ENCODE measurements at regions not wholly inside any gene's neighbourhood (a gene's known extent, or its start where the extent isn't known, plus 50 kb on each side); places are given as distances from the start of the nearest gene placed in this dataset.

DNA sequence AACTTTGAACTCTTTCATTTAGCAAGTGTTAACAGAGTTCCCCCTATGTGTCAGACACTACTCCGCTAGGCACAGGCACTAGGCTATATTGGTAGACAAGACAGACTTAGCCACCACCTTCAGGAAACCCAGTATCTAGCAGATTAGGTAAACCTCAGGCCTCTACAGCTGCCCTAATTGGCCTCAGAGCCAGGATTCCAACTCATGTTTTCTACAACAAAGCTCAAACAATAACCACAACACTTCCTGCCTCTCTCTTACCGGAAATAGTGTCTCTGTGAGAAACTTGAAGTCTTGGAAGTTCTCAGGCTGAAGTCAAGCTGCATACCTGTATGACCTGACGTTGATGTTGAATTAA is 116.6 kb upstream of the SLC44A1 start:
- no peak overlapping the region for H3K4me2 ChIP-seq (ENCODE audit: insufficient read depth, low read length)
- H3K27ac ChIP-seq (ENCODE audit: insufficient read depth, low read depth, low read length) = no peak overlapping the region
- intact Hi-C loops (cut with micrococcal nuclease) = loop anchor here (5.0 kb wide), 1 partner anchor 136 kb away; no protein-coding TSS in a partner anchor
- H2AFZ ChIP-seq (ENCODE audit: low read depth, low read length) = no peak overlapping the region
- H3K36me3 ChIP-seq (ENCODE audit: control insufficient read depth in 2 of 2, extremely low read depth in 1 of 2, insufficient read depth in 2 of 2, low read length in 2 of 2) = no peaks in the 10 kb centered on the region
- FAIRE-seq = peak; percentile 57
- ChIA-PET CTCF (no interaction called here), POLR2A (no interaction called here)
- no peaks in the 10 kb centered on the region for H4K20me1 ChIP-seq (replicated peaks; ENCODE audit: control insufficient read depth, extremely low read depth, insufficient read depth, low read length)
- H3K79me2 ChIP-seq (ENCODE audit: control insufficient read depth, insufficient read depth, low read length) = no peaks in the 10 kb centered on the region
- no TSS peak for BruUV-seq (replicated peaks)
- TF ChIP-seq GATA2 (IDR thresholded peaks at IDR 0.05; ENCODE audit: insufficient read depth, insufficient read length, low read depth, low read length) (no peak), POLR2AphosphoS5 (IDR thresholded peaks at IDR 0.05; ENCODE audit: insufficient read depth, low read depth, low read length) (no peak), FOS (IDR thresholded peaks at IDR 0.05; ENCODE audit: borderline replicate concordance, insufficient read depth, low read length) (no peak), POLR2A (IDR thresholded peaks at IDR 0.05; ENCODE audit: low read depth, low read length) (no peak), EZH2 (IDR thresholded peaks at IDR 0.05; ENCODE audit: borderline replicate concordance, low read depth, low read length, severe bottlenecking) (no peak), JUN (IDR thresholded peaks at IDR 0.05; ENCODE audit: borderline replicate concordance, insufficient read depth, insufficient read length, low read depth) (no peak), MAX (IDR thresholded peaks at IDR 0.05; ENCODE audit: insufficient read depth, insufficient read length) (no peak), CTCF (IDR thresholded peaks at IDR 0.05; ENCODE audit: extremely low read depth in 1 of 2, insufficient read depth in 1 of 2, low read depth in 1 of 2, low read length in 2 of 2) (no peak), MYC (IDR thresholded peaks at IDR 0.05; ENCODE audit: low read depth, low read length) (no peak)
- no peaks in the 10 kb centered on the region for H3K27me3 ChIP-seq (ENCODE audit: control insufficient read depth in 2 of 2, insufficient read depth in 2 of 2, low read length in 2 of 2)
- H3K4me3 ChIP-seq (replicated peaks in 1 of 3; ENCODE audit: insufficient read depth in 1 of 3, low read depth in 1 of 3, low read length in 3 of 3) = no peak overlapping the region
- peak; percentile 70 for DNase-seq (ENCODE audit: low read depth, low spot score)
- no peaks in the 10 kb centered on the region for H3K9me1 ChIP-seq (replicated peaks; ENCODE audit: control insufficient read depth, extremely low read depth, insufficient read depth, low read length)
- dilution Hi-C loops (cut with MboI; ENCODE audit: extremely low pct_ligation_motif_present, low sequenced_read_pairs) = no loop called here
- H3K9ac ChIP-seq (replicated peaks; ENCODE audit: extremely low read depth, insufficient read depth, low read length) = no peak overlapping the region
- no peaks in the 10 kb centered on the region for H3K4me1 ChIP-seq (ENCODE audit: control insufficient read depth, extremely low read depth, insufficient read depth, low read length)
- no peaks in the 10 kb centered on the region for H3K9me3 ChIP-seq (replicated peaks; ENCODE audit: control insufficient read depth, insufficient read depth, low read length)

All from endothelial cell of umbilical vein (primary cell).